Fibroblast of lung (primary cell): ENCODE measurements at regions not wholly inside any gene's neighbourhood (a gene's known extent, or its start where the extent isn't known, plus 50 kb on each side); places are given as distances from the start of the nearest gene placed in this dataset.

Experiments used
- CTCF ChIP-seq, 2 donors: IDR thresholded peaks in 1 of 2; conservative IDR thresholded peaks in 1 of 2; 1 replicate in 1 of 2; 2 replicates in 1 of 2; pipeline ENCODE4 v1.5.1; 2011 to 2012; ENCODE audit warnings: low read length in 2 of 2, control low read depth in 1 of 2, inconsistent platforms in 1 of 2, low read depth in 1 of 2, mild to moderate bottlenecking in 1 of 2
- EZH2 ChIP-seq: IDR thresholded peaks from 2 replicates; pipeline ENCODE4 v1.5.1; 2012; ENCODE audit warnings: low read length, control low read depth, mild to moderate bottlenecking; ENCODE audit errors: missing control alignments

DNA sequence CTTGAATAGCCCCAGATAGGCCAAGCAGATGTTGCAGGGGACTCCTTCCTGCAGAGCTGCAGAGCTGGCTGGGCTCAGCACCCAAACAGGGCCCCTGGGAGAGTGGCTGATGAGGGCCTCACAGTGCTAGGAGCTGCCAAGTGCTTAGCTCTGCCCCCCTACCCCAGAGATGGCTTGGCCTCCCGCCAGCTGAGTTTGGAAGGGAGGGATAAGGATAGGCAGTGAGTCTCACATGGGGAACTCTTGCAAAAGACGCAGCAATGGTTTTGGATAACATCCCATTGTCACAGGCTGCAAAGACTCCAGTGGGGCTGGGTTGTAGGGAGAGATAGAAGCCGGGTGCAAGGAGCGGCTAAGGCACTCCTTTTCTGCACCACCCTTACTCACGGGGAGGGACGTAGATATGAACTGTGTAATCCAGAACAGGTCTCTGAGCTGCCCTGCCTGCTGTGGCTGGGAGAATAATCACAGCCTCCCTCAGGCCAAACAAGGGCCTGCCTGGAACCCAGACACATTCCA is 52.9 kb upstream of the MAF start:
- no peak for TF ChIP-seq CTCF (conservative IDR thresholded peaks at IDR 0.05 in 1 of 2, IDR thresholded peaks at IDR 0.05 in 1 of 2; ENCODE audit: low read depth in 1 of 2, low read length in 2 of 2)
- no peak for TF ChIP-seq EZH2
